ENCODE measurements at regions not wholly inside any gene's neighbourhood (a gene's known extent, or its start where the extent isn't known, plus 50 kb on each side); places are given as distances from the start of the nearest gene placed in this dataset.
"Not testable (repeated sequence)": the region's sequence is repeated elsewhere in the genome, so short reads cannot be mapped to it uniquely, and the experiment has no call there.

GRCh38 chr9:75491533-75491932 is 398.9 kb upstream of the PCSK5 start:
- intact Hi-C loops (cut with DNase I) = no loop called here
- no peak for DNase-seq

- DNase-seq = no peak
- intact Hi-C loops (cut with DNase I) = no loop called here
These were observed 390.7 kb upstream of the PCSK5 start for GRCh38 chr9:75499812-75500211.

- intact Hi-C loops (cut with DNase I) = no loop called here
- DNase-seq = no peak
These were observed 390.0 kb upstream of the PCSK5 start for GRCh38 chr9:75500479-75500878.

GRCh38 chr9:75500940-75501339 is 389.5 kb upstream of the PCSK5 start:
- intact Hi-C loops (cut with DNase I); DNase-seq: not testable (repeated sequence)

GRCh38 chr9:75504721-75505120 is 385.8 kb upstream of the PCSK5 start:
- intact Hi-C loops (cut with DNase I) = no loop called here
- peak in 1 of 42 donors; percentile 7 for DNase-seq

GRCh38 chr9:75505654-75506053 is 384.8 kb upstream of the PCSK5 start:
- intact Hi-C loops (cut with DNase I) = no loop called here
- no peak for DNase-seq

- intact Hi-C loops (cut with DNase I) = no loop called here
- DNase-seq = no peak
These were observed 361.0 kb upstream of the PCSK5 start for GRCh38 chr9:75529463-75529862.

GRCh38 chr9:75531588-75531987 is 358.9 kb upstream of the PCSK5 start:
- intact Hi-C loops (cut with DNase I) = no loop called here
- no peak for DNase-seq

GRCh38 chr9:75532233-75533050 is 358.0 kb upstream of the PCSK5 start:
- DNase-seq = no peak
- intact Hi-C loops (cut with DNase I) = no loop called here

- DNase-seq = no peak
- intact Hi-C loops (cut with DNase I) = no loop called here
These were observed 350.9 kb upstream of the PCSK5 start for GRCh38 chr9:75539523-75539922.

- no peak for DNase-seq
- intact Hi-C loops (cut with DNase I) = no loop called here
These were observed 350.3 kb upstream of the PCSK5 start for GRCh38 chr9:75540185-75540584.

GRCh38 chr9:75541734-75542133 is 348.7 kb upstream of the PCSK5 start:
- intact Hi-C loops (cut with DNase I) = no loop called here
- DNase-seq = no peak

GRCh38 chr9:75544815-75545214 is 345.7 kb upstream of the PCSK5 start:
- intact Hi-C loops (cut with DNase I) = no loop called here
- DNase-seq = no peak

- DNase-seq = no peak
- intact Hi-C loops (cut with DNase I) = no loop called here
These were observed 345.2 kb upstream of the PCSK5 start for GRCh38 chr9:75545287-75545686.

- intact Hi-C loops (cut with DNase I) = no loop called here
- DNase-seq = no peak
These were observed 341.6 kb upstream of the PCSK5 start for GRCh38 chr9:75548871-75549270.

- no peak for DNase-seq
- intact Hi-C loops (cut with DNase I) = no loop called here
These were observed 338.6 kb upstream of the PCSK5 start for GRCh38 chr9:75551861-75552260.

- DNase-seq = peak in 5 of 42 donors; percentile 10 to 41 (median 13)
- intact Hi-C loops (cut with DNase I) = no loop called here
These were observed 337.5 kb upstream of the PCSK5 start for GRCh38 chr9:75552941-75553340.

- DNase-seq; intact Hi-C loops (cut with DNase I): not testable (repeated sequence)
These were observed 323.7 kb upstream of the PCSK5 start for GRCh38 chr9:75566813-75567212.

GRCh38 chr9:75570538-75570937 is 319.9 kb upstream of the PCSK5 start:
- no peak for DNase-seq
- intact Hi-C loops (cut with DNase I) = no loop called here

- intact Hi-C loops (cut with DNase I) = no loop called here
- no peak for DNase-seq
These were observed 315.9 kb upstream of the PCSK5 start for GRCh38 chr9:75574569-75574968.

- intact Hi-C loops (cut with DNase I) = no loop called here
- no peak for DNase-seq
These were observed 307.6 kb upstream of the PCSK5 start for GRCh38 chr9:75582870-75583269.

All from head of caudate nucleus (tissue), 42 donors.